IMR-90 (cell line): ENCODE measurements at regions not wholly inside any gene's neighbourhood (a gene's known extent, or its start where the extent isn't known, plus 50 kb on each side); places are given as distances from the start of the nearest gene placed in this dataset.

Experiments
- ATAC-seq: fragments of 200-7000 bp; cut with Tn5 transposase; 2 replicates; pipeline ENCODE4 v1.9.1; 2020; ENCODE audit warnings: low read depth, mild to moderate bottlenecking, moderate library complexity
- BruUV-seq: library from RNA; stranded (reverse); fragments of 400-500 nt; replicated peaks from 2 replicates; lab custom pipeline; 2021; lab: Mats Ljungman, UMichigan
- CTCF ChIA-PET: fragments of 300-600 bp; formaldehyde crosslinking; extraction: SDS; loops from one replicate; lab custom pipeline; 2021; ENCODE audit warnings: antibody characterized with exemption; lab: Yijun Ruan, JAX
- POLR2A ChIA-PET: fragments of 300-600 bp; sonication (Branson Sonifier 250); formaldehyde crosslinking; loops from one replicate; lab custom pipeline; 2022; ENCODE audit warnings: antibody characterized with exemption; ENCODE audit not compliant: unreplicated experiment; lab: Charles Lee
- DNase-seq: peaks from one replicate; pipeline ENCODE4 v3.0.0; 2013
- H2AFZ ChIP-seq: replicated peaks from 2 replicates; pipeline ENCODE3; 2013; ENCODE audit warnings: low read length, mild to moderate bottlenecking; ENCODE audit not compliant: poor library complexity
- H2AK5ac ChIP-seq: 2 replicates; pipeline ENCODE4 v1.6.1; 2013; ENCODE audit warnings: low read depth, low read length, inconsistent platforms
- H2AK9ac ChIP-seq: replicated peaks from 2 replicates; pipeline ENCODE3; 2013; ENCODE audit warnings: mild to moderate bottlenecking, low read depth, low read length, moderate library complexity; ENCODE audit not compliant: poor library complexity
- H2BK120ac ChIP-seq: 2 replicates; pipeline ENCODE4 v1.6.1; 2013; ENCODE audit warnings: low read depth, low read length, inconsistent platforms
- H2BK15ac ChIP-seq: 3 replicates; pipeline ENCODE4 v1.6.1; 2013; ENCODE audit warnings: low read depth, low read length, inconsistent platforms
- H2BK20ac ChIP-seq: 2 replicates; pipeline ENCODE4 v1.6.1; 2013; ENCODE audit warnings: low read depth, mild to moderate bottlenecking, inconsistent platforms, low read length, moderate library complexity
- H2BK5ac ChIP-seq: 2 replicates; pipeline ENCODE4 v1.6.1; 2013; ENCODE audit warnings: mild to moderate bottlenecking, low read depth, low read length, inconsistent platforms; ENCODE audit not compliant: poor library complexity, severe bottlenecking
- H3K14ac ChIP-seq: replicated peaks from 2 replicates; pipeline ENCODE4 v1.6.1; 2013; ENCODE audit warnings: low read depth, low read length, inconsistent platforms
- H3K18ac ChIP-seq: 2 replicates; pipeline ENCODE4 v1.6.1; 2013; ENCODE audit warnings: low read depth, low read length, control low read depth
- H3K23ac ChIP-seq: 2 replicates; pipeline ENCODE4 v1.6.1; 2013; ENCODE audit warnings: low read depth, low read length, inconsistent platforms
- H3K27ac ChIP-seq: 2 replicates; pipeline ENCODE4 v1.5.1; 2013; ENCODE audit warnings: mild to moderate bottlenecking, control low read depth, low read length; ENCODE audit not compliant: insufficient read depth
- H3K27me3 ChIP-seq: 2 replicates; pipeline ENCODE4 v1.6.1; 2013; ENCODE audit warnings: low read length; ENCODE audit not compliant: control insufficient read depth, insufficient read depth
- H3K36me3 ChIP-seq: 2 replicates; pipeline ENCODE4 v1.6.1; 2013; ENCODE audit warnings: low read length, mixed read lengths; ENCODE audit not compliant: control insufficient read depth, insufficient read depth
- H3K4ac ChIP-seq: 2 replicates; pipeline ENCODE4 v1.6.1; 2013; ENCODE audit warnings: low read depth, low read length, inconsistent platforms
- H3K4me1 ChIP-seq: 2 replicates; pipeline ENCODE4 v1.6.1; 2013; ENCODE audit warnings: low read length, mixed read lengths; ENCODE audit not compliant: control insufficient read depth, insufficient read depth
- H3K4me2 ChIP-seq: 2 replicates; pipeline ENCODE4 v1.6.1; 2013; ENCODE audit warnings: low read depth, mild to moderate bottlenecking, control low read depth, low read length, moderate library complexity
- H3K4me3 ChIP-seq: 2 replicates; pipeline ENCODE4 v1.5.1; 2013; ENCODE audit warnings: low read depth, mild to moderate bottlenecking, control low read depth, low read length, moderate library complexity; ENCODE audit not compliant: insufficient read depth
- H3K56ac ChIP-seq: 2 replicates; pipeline ENCODE4 v1.6.1; 2013; ENCODE audit warnings: low read length, inconsistent platforms; ENCODE audit not compliant: insufficient read depth; ENCODE audit errors: extremely low read depth
- H3K79me1 ChIP-seq, 2 experiments: 2 replicates each; pipeline ENCODE4 v1.6.1; 2013; ENCODE audit warnings: low read length in 2 of 2, inconsistent platforms in 1 of 2, low read depth in 1 of 2
- H3K9ac ChIP-seq: 2 replicates; pipeline ENCODE4 v1.6.1; 2013; ENCODE audit warnings: low read depth, low read length, control low read depth
- H3K9me1 ChIP-seq: 2 replicates; pipeline ENCODE4 v1.6.1; 2013; ENCODE audit warnings: low read length, inconsistent platforms; ENCODE audit not compliant: insufficient read depth
- H3K9me3 ChIP-seq: 2 replicates; pipeline ENCODE4 v1.6.1; 2013; ENCODE audit warnings: low read length; ENCODE audit not compliant: control insufficient read depth, insufficient read depth
- H4K20me1 ChIP-seq: 2 replicates; pipeline ENCODE4 v1.6.1; 2013; ENCODE audit warnings: low read length, inconsistent platforms; ENCODE audit not compliant: insufficient read depth
- H4K5ac ChIP-seq: 2 replicates; pipeline ENCODE4 v1.6.1; 2013; ENCODE audit warnings: mild to moderate bottlenecking, low read depth, low read length, control low read depth
- H4K8ac ChIP-seq, 2 experiments: 2 replicates each; pipeline ENCODE4 v1.6.1; 2013; ENCODE audit warnings: low read depth in 2 of 2, low read length in 2 of 2, control low read depth in 1 of 2, inconsistent platforms in 1 of 2
- H4K91ac ChIP-seq: 2 replicates; pipeline ENCODE4 v1.6.1; 2013; ENCODE audit warnings: low read depth, low read length, inconsistent platforms; ENCODE audit not compliant: insufficient read depth
- BHLHE40 ChIP-seq: fragments of 150-350 bp; IDR thresholded peaks from 2 replicates; pipeline ENCODE4 v1.6.1; 2016; ENCODE audit warnings: mild to moderate bottlenecking, low read depth, low read length
- MAFK ChIP-seq: IDR thresholded peaks from 2 replicates; pipeline ENCODE4 v1.6.1; 2012; ENCODE audit warnings: low read depth, low read length, improper control_type of control experiment
- MAZ ChIP-seq: IDR thresholded peaks from 2 replicates; pipeline ENCODE4 v1.6.1; 2012; ENCODE audit warnings: low read depth, mild to moderate bottlenecking, low read length, improper control_type of control experiment, moderate library complexity, borderline replicate concordance
- MXI1 ChIP-seq: IDR thresholded peaks from 2 replicates; pipeline ENCODE4 v1.6.1; 2012; ENCODE audit warnings: low read depth, mild to moderate bottlenecking, low read length, moderate library complexity, borderline replicate concordance
- NFE2L2 ChIP-seq: fragments of 150-350 bp; IDR thresholded peaks from 2 replicates; pipeline ENCODE4 v1.6.1; 2016; ENCODE audit warnings: low read depth, mild to moderate bottlenecking, low read length
- POLR2A ChIP-seq: IDR thresholded peaks from 2 replicates; pipeline ENCODE4 v1.6.1; 2012; ENCODE audit warnings: mild to moderate bottlenecking, low read depth, low read length
- RAD21 ChIP-seq: IDR thresholded peaks from 2 replicates; pipeline ENCODE4 v1.6.1; 2012; ENCODE audit warnings: low read length, improper control_type of control experiment
- RCOR1 ChIP-seq: IDR thresholded peaks from 2 replicates; pipeline ENCODE4 v1.6.1; 2012; ENCODE audit warnings: mild to moderate bottlenecking, low read length, improper control_type of control experiment; ENCODE audit not compliant: insufficient replicate concordance
- USF2 ChIP-seq: fragments of 150-350 bp; IDR thresholded peaks from 2 replicates; pipeline ENCODE4 v1.6.1; 2017; ENCODE audit warnings: mild to moderate bottlenecking, antibody characterized with exemption, low read length, low read depth
- WGBS, 2 experiments: methylation state at CpG; one replicate each; pipeline versions ENCODE4 v1.1.5 to v1.1.7; 2013; ENCODE audit warnings: missing lambda C conversion rate in 2 of 2; ENCODE audit not compliant: insufficient read length in 1 of 2; ENCODE audit errors: extremely low coverage in 2 of 2; 5-methylcytosine and 5-hydroxymethylcytosine counted together
- dilution Hi-C: fragments of 300-500 bp; cut with HindIII; formaldehyde crosslinking; loops from one replicate; pipeline ENCODE4 v1.14.3; 2018; ENCODE audit warnings: low sequenced_read_pairs; ENCODE audit not compliant: unreplicated experiment
- in situ Hi-C: fragments of 300-500 bp; cut with MboI; formaldehyde crosslinking; loops from 3 replicates; pipeline ENCODE4 v1.14.3; 2019; ENCODE audit warnings: low sequenced_read_pairs, inconsistent platforms, mixed read lengths
- intact Hi-C: fragments of 100-400 bp; cut with micrococcal nuclease; formaldehyde crosslinking; loops from 2 replicates; pipeline ENCODE4 v1.10.0; 2022

GRCh38 chr2:120631236-120631635, 104.4 kb upstream of the GLI2 start:
- POLR2A ChIA-PET: no interaction called here
- Histone ChIP-seq H3K9ac (no peak overlapping the region), H3K9me3 (peaks cover 8% of the 10 kb centered on the region), H3K27me3 (peaks cover 61% of the 10 kb centered on the region), H2AK9ac (no peak overlapping the region), H2BK15ac (no peak overlapping the region), H3K14ac (0 out of 2 replicates have a peak overlapping the region, but pooled peaks have one; percentile 15), H4K91ac (no peak overlapping the region; the same call in 1 of the 2 replicates), H3K27ac (no peak overlapping the region), H3K4ac (no peak overlapping the region), H2BK120ac (no peak overlapping the region), H3K4me3 (no peak overlapping the region), H2BK20ac (no peak overlapping the region), H3K4me1 (peaks cover 5% of the 10 kb centered on the region; the same call in 1 of the 2 replicates), H4K8ac (no peak overlapping the region), H3K36me3 (no peaks in the 10 kb centered on the region), H3K56ac (no peak overlapping the region), H3K23ac (no peak overlapping the region), H4K5ac (no peak overlapping the region), H3K18ac (no peak overlapping the region), H3K4me2 (no peak overlapping the region), H2AK5ac (no peak overlapping the region), H3K9me1 (no peaks in the 10 kb centered on the region), H3K79me1 (no peaks in the 10 kb centered on the region), H2BK5ac (no peak overlapping the region), H2AFZ (peak overlapping the region; percentile 8), H4K20me1 (no peaks in the 10 kb centered on the region)
- intact Hi-C loops: no loop called here
- WGBS, 2 experiments: no CpG with 5 or more reads among the region's 4 CpGs
- CTCF ChIA-PET: interaction anchor here (1.3 kb wide), 1 partner anchor 13 kb away, joined by 3 read pairs; no protein-coding TSS in a partner anchor
- DNase-seq (no peak), ATAC-seq (no peak)
- TF ChIP-seq NFE2L2 (no peak), RAD21 (no peak), MXI1 (no peak), BHLHE40 (no peak), USF2 (no peak), POLR2A (no peak), MAZ (no peak), MAFK (no peak), RCOR1 (no peak)
- BruUV-seq: no TSS peak
- dilution Hi-C loops: no loop called here
- in situ Hi-C loops: no loop called here
